ENCODE measurements at regions not wholly inside any gene's neighbourhood (a gene's known extent, or its start where the extent isn't known, plus 50 kb on each side); places are given as distances from the start of the nearest gene placed in this dataset.

GRCh38 chr13:47420020-47420419, 523.2 kb upstream of the HTR2A start:
- H3K9me3 ChIP-seq (ENCODE audit: control insufficient read depth, low read depth, low read length): no peaks in the 10 kb centered on the region
- H3K4me1 ChIP-seq (ENCODE audit: control insufficient read depth, low read depth, low read length): no peaks in the 10 kb centered on the region
- no peaks in the 10 kb centered on the region for H3K36me3 ChIP-seq (ENCODE audit: control insufficient read depth, low read depth, low read length)
- H3K27me3 ChIP-seq (ENCODE audit: control insufficient read depth, insufficient read depth, low read length): no peaks in the 10 kb centered on the region
- H3K4me3 ChIP-seq (ENCODE audit: low read length): no peak overlapping the region
- no peak overlapping the region for H3K27ac ChIP-seq (ENCODE audit: low read length)
- no peak overlapping the region for H3K9ac ChIP-seq (ENCODE audit: low read length)

- Histone ChIP-seq H3K9me3 (ENCODE audit: control insufficient read depth, low read depth, low read length) (no peaks in the 10 kb centered on the region), H3K4me1 (ENCODE audit: control insufficient read depth, low read depth, low read length) (no peaks in the 10 kb centered on the region), H3K27me3 (ENCODE audit: control insufficient read depth, insufficient read depth, low read length) (no peaks in the 10 kb centered on the region), H3K27ac (ENCODE audit: low read length) (no peak overlapping the region), H3K4me3 (ENCODE audit: low read length) (no peak overlapping the region), H3K9ac (ENCODE audit: low read length) (no peak overlapping the region), H3K36me3 (ENCODE audit: control insufficient read depth, low read depth, low read length) (no peaks in the 10 kb centered on the region)
Observed at GRCh38 chr13:47418206-47418920, 521.5 kb upstream of the HTR2A start.

GRCh38 chr13:47417485-47417884, 520.6 kb upstream of the HTR2A start:
- Histone ChIP-seq H3K4me3 (ENCODE audit: low read length) (no peak overlapping the region), H3K9me3 (ENCODE audit: control insufficient read depth, low read depth, low read length) (no peaks in the 10 kb centered on the region), H3K4me1 (ENCODE audit: control insufficient read depth, low read depth, low read length) (no peaks in the 10 kb centered on the region), H3K9ac (ENCODE audit: low read length) (no peak overlapping the region), H3K36me3 (ENCODE audit: control insufficient read depth, low read depth, low read length) (no peaks in the 10 kb centered on the region), H3K27ac (ENCODE audit: low read length) (no peak overlapping the region), H3K27me3 (ENCODE audit: control insufficient read depth, insufficient read depth, low read length) (no peaks in the 10 kb centered on the region)

- Histone ChIP-seq H3K27me3 (ENCODE audit: control insufficient read depth, insufficient read depth, low read length) (no peaks in the 10 kb centered on the region), H3K4me3 (ENCODE audit: low read length) (no peak overlapping the region), H3K36me3 (ENCODE audit: control insufficient read depth, low read depth, low read length) (no peaks in the 10 kb centered on the region), H3K4me1 (ENCODE audit: control insufficient read depth, low read depth, low read length) (peaks cover 4% of the 10 kb centered on the region), H3K27ac (ENCODE audit: low read length) (no peak overlapping the region), H3K9me3 (ENCODE audit: control insufficient read depth, low read depth, low read length) (no peaks in the 10 kb centered on the region), H3K9ac (ENCODE audit: low read length) (no peak overlapping the region)
Observed at GRCh38 chr13:47415048-47415447, 518.2 kb upstream of the HTR2A start.

GRCh38 chr13:47413526-47413925, 516.7 kb upstream of the HTR2A start:
- Histone ChIP-seq H3K36me3 (ENCODE audit: control insufficient read depth, low read depth, low read length) (no peaks in the 10 kb centered on the region), H3K9me3 (ENCODE audit: control insufficient read depth, low read depth, low read length) (no peaks in the 10 kb centered on the region), H3K9ac (ENCODE audit: low read length) (no peak overlapping the region), H3K27ac (ENCODE audit: low read length) (no peak overlapping the region), H3K4me3 (ENCODE audit: low read length) (no peak overlapping the region), H3K4me1 (ENCODE audit: control insufficient read depth, low read depth, low read length) (peaks cover 4% of the 10 kb centered on the region), H3K27me3 (ENCODE audit: control insufficient read depth, insufficient read depth, low read length) (no peaks in the 10 kb centered on the region)

DNA sequence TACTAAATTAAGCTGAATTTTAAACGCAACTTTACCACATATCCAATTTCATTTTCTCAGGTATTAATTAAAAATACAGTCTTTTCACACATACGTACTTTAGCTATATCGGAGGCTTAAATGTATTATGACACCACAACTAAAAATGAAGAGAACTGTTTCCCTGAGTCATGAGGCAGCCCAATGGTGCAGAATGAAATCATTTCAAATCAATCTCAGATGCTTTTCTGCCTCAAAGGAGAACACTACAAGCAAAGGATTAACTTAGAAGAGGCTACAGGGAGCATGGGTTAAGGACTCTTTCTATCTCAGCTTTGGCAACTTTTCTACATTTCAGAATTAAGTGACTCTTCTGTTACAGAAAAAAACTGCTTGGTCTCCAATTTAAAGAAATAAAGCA, 516.3 kb upstream of the HTR2A start:
- Histone ChIP-seq H3K27me3 (ENCODE audit: control insufficient read depth, insufficient read depth, low read length) (no peaks in the 10 kb centered on the region), H3K36me3 (ENCODE audit: control insufficient read depth, low read depth, low read length) (no peaks in the 10 kb centered on the region), H3K9ac (ENCODE audit: low read length) (no peak overlapping the region), H3K4me1 (ENCODE audit: control insufficient read depth, low read depth, low read length) (peaks cover 4% of the 10 kb centered on the region), H3K9me3 (ENCODE audit: control insufficient read depth, low read depth, low read length) (no peaks in the 10 kb centered on the region), H3K4me3 (ENCODE audit: low read length) (no peak overlapping the region), H3K27ac (ENCODE audit: low read length) (no peak overlapping the region)

- Histone ChIP-seq H3K27ac (ENCODE audit: low read length) (no peak overlapping the region), H3K36me3 (ENCODE audit: control insufficient read depth, low read depth, low read length) (no peaks in the 10 kb centered on the region), H3K9me3 (ENCODE audit: control insufficient read depth, low read depth, low read length) (no peaks in the 10 kb centered on the region), H3K27me3 (ENCODE audit: control insufficient read depth, insufficient read depth, low read length) (no peaks in the 10 kb centered on the region), H3K4me3 (ENCODE audit: low read length) (no peak overlapping the region), H3K9ac (ENCODE audit: low read length) (no peak overlapping the region), H3K4me1 (ENCODE audit: control insufficient read depth, low read depth, low read length) (peaks cover 11% of the 10 kb centered on the region)
Observed at GRCh38 chr13:47409778-47410177, 512.9 kb upstream of the HTR2A start.

- Histone ChIP-seq H3K9me3 (ENCODE audit: control insufficient read depth, low read depth, low read length) (no peaks in the 10 kb centered on the region), H3K36me3 (ENCODE audit: control insufficient read depth, low read depth, low read length) (no peaks in the 10 kb centered on the region), H3K4me1 (ENCODE audit: control insufficient read depth, low read depth, low read length) (peaks cover 11% of the 10 kb centered on the region), H3K9ac (ENCODE audit: low read length) (no peak overlapping the region), H3K27ac (ENCODE audit: low read length) (no peak overlapping the region), H3K27me3 (ENCODE audit: control insufficient read depth, insufficient read depth, low read length) (no peaks in the 10 kb centered on the region), H3K4me3 (ENCODE audit: low read length) (no peak overlapping the region)
Observed at GRCh38 chr13:47408546-47409319, 511.9 kb upstream of the HTR2A start.

GRCh38 chr13:47407808-47408207, 511.0 kb upstream of the HTR2A start:
- Histone ChIP-seq H3K27me3 (ENCODE audit: control insufficient read depth, insufficient read depth, low read length) (no peaks in the 10 kb centered on the region), H3K9ac (ENCODE audit: low read length) (no peak overlapping the region), H3K36me3 (ENCODE audit: control insufficient read depth, low read depth, low read length) (no peaks in the 10 kb centered on the region)

GRCh38 chr13:47399599-47399998, 502.7 kb upstream of the HTR2A start:
- Histone ChIP-seq H3K9me3 (ENCODE audit: control insufficient read depth, low read depth, low read length) (no peaks in the 10 kb centered on the region), H3K27me3 (ENCODE audit: control insufficient read depth, insufficient read depth, low read length) (no peaks in the 10 kb centered on the region), H3K4me3 (ENCODE audit: low read length) (no peak overlapping the region), H3K36me3 (ENCODE audit: control insufficient read depth, low read depth, low read length) (no peaks in the 10 kb centered on the region), H3K9ac (ENCODE audit: low read length) (no peak overlapping the region), H3K27ac (ENCODE audit: low read length) (no peak overlapping the region), H3K4me1 (ENCODE audit: control insufficient read depth, low read depth, low read length) (peaks cover 5% of the 10 kb centered on the region)

More at GRCh38 chr13:47407808-47408207, 511.0 kb upstream of the HTR2A start:
- Histone ChIP-seq H3K4me1 (ENCODE audit: control insufficient read depth, low read depth, low read length) (peaks cover 11% of the 10 kb centered on the region), H3K9me3 (ENCODE audit: control insufficient read depth, low read depth, low read length) (no peaks in the 10 kb centered on the region), H3K27ac (ENCODE audit: low read length) (no peak overlapping the region), H3K4me3 (ENCODE audit: low read length) (no peak overlapping the region)

DNA sequence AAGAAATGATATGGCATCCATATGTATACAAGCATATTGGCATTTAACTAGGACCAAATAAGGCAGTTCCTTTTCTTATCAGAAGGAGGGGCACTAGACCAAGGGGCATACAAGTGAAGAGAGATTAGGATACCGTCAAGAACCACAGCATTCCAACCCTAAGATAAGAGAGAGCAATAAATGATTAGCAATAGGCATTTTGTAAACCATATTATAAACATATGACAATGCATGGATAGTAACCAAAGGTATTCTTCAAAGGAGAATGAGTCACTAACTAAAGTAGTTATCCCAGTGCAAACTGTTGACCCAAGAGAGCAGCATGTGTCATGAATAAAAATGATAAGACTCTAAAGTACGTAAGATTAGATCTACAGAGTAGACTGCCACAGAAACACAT, 500.9 kb upstream of the HTR2A start:
- no peak overlapping the region for H3K27ac ChIP-seq (ENCODE audit: low read length)
- H3K4me3 ChIP-seq (ENCODE audit: low read length): no peak overlapping the region
- H3K36me3 ChIP-seq (ENCODE audit: control insufficient read depth, low read depth, low read length): no peaks in the 10 kb centered on the region
- H3K9ac ChIP-seq (ENCODE audit: low read length): no peak overlapping the region
- peaks cover 5% of the 10 kb centered on the region for H3K4me1 ChIP-seq (ENCODE audit: control insufficient read depth, low read depth, low read length)
- H3K27me3 ChIP-seq (ENCODE audit: control insufficient read depth, insufficient read depth, low read length): no peaks in the 10 kb centered on the region
- no peaks in the 10 kb centered on the region for H3K9me3 ChIP-seq (ENCODE audit: control insufficient read depth, low read depth, low read length)

DNA sequence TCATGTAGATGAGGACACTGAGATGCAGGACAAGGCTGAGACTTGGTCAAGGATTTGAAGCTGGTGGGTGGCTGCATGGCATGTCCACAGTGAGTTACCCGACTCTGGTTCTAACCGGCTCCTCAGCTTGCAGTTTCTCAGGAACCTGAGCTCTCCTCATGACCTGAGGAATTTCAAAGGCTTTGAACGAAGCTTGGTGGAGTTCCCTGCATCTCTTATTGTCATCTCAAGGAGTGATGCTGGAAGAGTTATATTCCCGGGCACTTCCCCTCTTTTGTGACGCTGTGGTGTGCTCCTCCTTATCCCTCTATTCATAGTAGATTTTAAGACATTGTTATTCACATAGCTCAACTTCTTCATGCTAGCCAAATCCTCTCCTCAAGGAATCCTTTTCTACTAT, 500.1 kb upstream of the HTR2A start:
- Histone ChIP-seq H3K9me3 (ENCODE audit: control insufficient read depth, low read depth, low read length) (no peaks in the 10 kb centered on the region), H3K27me3 (ENCODE audit: control insufficient read depth, insufficient read depth, low read length) (no peaks in the 10 kb centered on the region), H3K27ac (ENCODE audit: low read length) (no peak overlapping the region), H3K4me3 (ENCODE audit: low read length) (no peak overlapping the region), H3K36me3 (ENCODE audit: control insufficient read depth, low read depth, low read length) (no peaks in the 10 kb centered on the region), H3K9ac (ENCODE audit: low read length) (no peak overlapping the region), H3K4me1 (ENCODE audit: control insufficient read depth, low read depth, low read length) (peaks cover 5% of the 10 kb centered on the region)

All from iPS-18a (cell line).